ENCODE measurements at regions not wholly inside any gene's neighbourhood (a gene's known extent, or its start where the extent isn't known, plus 50 kb on each side); places are given as distances from the start of the nearest gene placed in this dataset.

GRCh38 chr5:6087576-6087975 lies 290.8 kb downstream of the MED10 start:
- H3K27me3 Mint-ChIP-seq (ENCODE audit: low read depth), result no peaks in the 10 kb centered on the region

GRCh38 chr5:6086871-6087270 lies 291.5 kb downstream of the MED10 start:
- H3K27me3 Mint-ChIP-seq (ENCODE audit: low read depth), result no peaks in the 10 kb centered on the region
- H3K27ac Mint-ChIP-seq (ENCODE audit: unreplicated experiment), result no peak overlapping the region
- H3K9me3 Mint-ChIP-seq (ENCODE audit: low read depth), result peaks cover 22% of the 10 kb centered on the region
- H3K4me1 Mint-ChIP-seq (ENCODE audit: low read depth), result no peaks in the 10 kb centered on the region
- H3K36me3 Mint-ChIP-seq (ENCODE audit: low read depth), result no peaks in the 10 kb centered on the region
- no peak overlapping the region for H3K4me3 Mint-ChIP-seq (ENCODE audit: unreplicated experiment)
- no peak for TF ChIP-seq CTCF (IDR thresholded peaks at IDR 0.05)
- DNase-seq (ENCODE audit: low spot score), result no peak

More at GRCh38 chr5:6087576-6087975, 290.8 kb downstream of the MED10 start:
- Mint-ChIP-seq H3K36me3 (ENCODE audit: low read depth) (no peaks in the 10 kb centered on the region), H3K4me3 (ENCODE audit: unreplicated experiment) (no peak overlapping the region), H3K9me3 (ENCODE audit: low read depth) (peaks cover 20% of the 10 kb centered on the region), H3K27ac (ENCODE audit: unreplicated experiment) (no peak overlapping the region), H3K4me1 (ENCODE audit: low read depth) (no peaks in the 10 kb centered on the region)
- no peak for DNase-seq (ENCODE audit: low spot score)
- TF ChIP-seq CTCF (IDR thresholded peaks at IDR 0.05), result no peak

- H3K4me1 Mint-ChIP-seq (ENCODE audit: low read depth), result no peaks in the 10 kb centered on the region
- H3K9me3 Mint-ChIP-seq (ENCODE audit: low read depth), result peaks cover 16% of the 10 kb centered on the region
- no peak overlapping the region for H3K4me3 Mint-ChIP-seq (ENCODE audit: unreplicated experiment)
These were observed 292.9 kb downstream of the MED10 start for GRCh38 chr5:6085341-6085860.

GRCh38 chr5:6084836-6085235 lies 293.5 kb downstream of the MED10 start:
- no peak for DNase-seq (ENCODE audit: low spot score)
- no peak for TF ChIP-seq CTCF (IDR thresholded peaks at IDR 0.05)
- H3K4me1 Mint-ChIP-seq (ENCODE audit: low read depth), result no peaks in the 10 kb centered on the region
- H3K4me3 Mint-ChIP-seq (ENCODE audit: unreplicated experiment), result no peak overlapping the region
- H3K36me3 Mint-ChIP-seq (ENCODE audit: low read depth), result no peaks in the 10 kb centered on the region
- peaks cover 13% of the 10 kb centered on the region for H3K9me3 Mint-ChIP-seq (ENCODE audit: low read depth)
- no peak overlapping the region for H3K27ac Mint-ChIP-seq (ENCODE audit: unreplicated experiment)
- no peaks in the 10 kb centered on the region for H3K27me3 Mint-ChIP-seq (ENCODE audit: low read depth)

More at GRCh38 chr5:6085341-6085860, 292.9 kb downstream of the MED10 start:
- Mint-ChIP-seq H3K27ac (ENCODE audit: unreplicated experiment) (no peak overlapping the region), H3K36me3 (ENCODE audit: low read depth) (no peaks in the 10 kb centered on the region), H3K27me3 (ENCODE audit: low read depth) (no peaks in the 10 kb centered on the region)
- TF ChIP-seq CTCF (IDR thresholded peaks at IDR 0.05), result no peak
- no peak for DNase-seq (ENCODE audit: low spot score)

- TF ChIP-seq CTCF (IDR thresholded peaks at IDR 0.05), result no peak
- Mint-ChIP-seq H3K4me1 (ENCODE audit: low read depth) (no peaks in the 10 kb centered on the region), H3K27ac (ENCODE audit: unreplicated experiment) (no peak overlapping the region), H3K9me3 (ENCODE audit: low read depth) (peaks cover 11% of the 10 kb centered on the region), H3K27me3 (ENCODE audit: low read depth) (no peaks in the 10 kb centered on the region), H3K4me3 (ENCODE audit: unreplicated experiment) (no peak overlapping the region), H3K36me3 (ENCODE audit: low read depth) (no peaks in the 10 kb centered on the region)
- no peak for DNase-seq (ENCODE audit: low spot score)
These were observed 294.0 kb downstream of the MED10 start for GRCh38 chr5:6084376-6084775.

Data from chondrocyte (in vitro differentiated cells).